ENCODE measurements at regions not wholly inside any gene's neighbourhood (a gene's known extent, or its start where the extent isn't known, plus 50 kb on each side); places are given as distances from the start of the nearest gene placed in this dataset.

DNA sequence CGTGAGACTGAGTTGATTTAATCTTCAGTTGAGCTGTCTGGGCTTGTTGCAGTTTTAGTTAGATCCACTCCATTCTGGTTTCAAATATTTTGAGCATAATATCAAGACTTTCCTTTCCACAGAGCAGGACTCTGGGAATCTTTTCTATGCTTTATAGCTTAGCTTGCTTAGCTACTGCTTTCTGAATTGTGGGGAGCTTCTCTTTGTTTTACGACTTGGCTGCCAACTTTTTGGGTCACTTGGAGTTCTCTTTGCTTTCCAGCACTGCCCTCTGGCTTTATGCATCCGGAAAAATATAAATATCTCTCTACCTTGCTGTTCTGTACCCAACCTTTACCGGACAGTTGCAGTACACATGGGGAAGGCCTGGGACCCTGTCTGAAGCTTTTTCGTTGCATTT, 292.1 kb downstream of the STIM2 start:
- TF ChIP-seq EZH2 (IDR thresholded peaks at IDR 0.05; ENCODE audit: insufficient read depth, poor library complexity, severe bottlenecking) (no peak), EZH2phosphoT487 (IDR thresholded peaks at IDR 0.05; ENCODE audit: insufficient read depth, low read depth) (no peak)
